ENCODE measurements at regions not wholly inside any gene's neighbourhood (a gene's known extent, or its start where the extent isn't known, plus 50 kb on each side); places are given as distances from the start of the nearest gene placed in this dataset.
"Not testable (repeated sequence)": the region's sequence is repeated elsewhere in the genome, so short reads cannot be mapped to it uniquely, and the experiment has no call there.

- no peak for FAIRE-seq
Observed at GRCh38 chr14:81584495-81584894, 50.8 kb upstream of the SEL1L start.

- no peak for FAIRE-seq
Observed at GRCh38 chr14:81589381-81590065, 55.9 kb upstream of the SEL1L start.

GRCh38 chr14:81591266-81591665 lies 57.6 kb upstream of the SEL1L start:
- no peak for FAIRE-seq

GRCh38 chr14:81594012-81594411 lies 60.4 kb upstream of the SEL1L start:
- no peak for FAIRE-seq

- FAIRE-seq = no peak
Observed at GRCh38 chr14:81605660-81606059, 72.0 kb upstream of the SEL1L start.

GRCh38 chr14:81613341-81614045 lies 79.8 kb upstream of the SEL1L start:
- FAIRE-seq = no peak

- not testable (repeated sequence) for FAIRE-seq
Observed at GRCh38 chr14:81614302-81614701, 80.6 kb upstream of the SEL1L start.

- FAIRE-seq = no peak
Observed at GRCh38 chr14:81618695-81619094, 85.0 kb upstream of the SEL1L start.

GRCh38 chr14:81619816-81620215 lies 86.2 kb upstream of the SEL1L start:
- FAIRE-seq = no peak

- FAIRE-seq = not testable (repeated sequence)
Observed at GRCh38 chr14:81623771-81624396, 90.2 kb upstream of the SEL1L start.

GRCh38 chr14:81625343-81625742 lies 91.7 kb upstream of the SEL1L start:
- FAIRE-seq = peak; percentile 98

- no peak for FAIRE-seq
Observed at GRCh38 chr14:81632157-81632556, 98.5 kb upstream of the SEL1L start.

- no peak for FAIRE-seq
Observed at GRCh38 chr14:81633496-81633895, 99.8 kb upstream of the SEL1L start.

- no peak for FAIRE-seq
Observed at GRCh38 chr14:81637639-81638038, 104.0 kb upstream of the SEL1L start.

GRCh38 chr14:81638656-81639280 lies 105.1 kb upstream of the SEL1L start:
- no peak for FAIRE-seq

GRCh38 chr14:81653626-81654025 lies 120.0 kb upstream of the SEL1L start:
- no peak for FAIRE-seq

- FAIRE-seq = no peak
Observed at GRCh38 chr14:81655423-81656314, 122.0 kb upstream of the SEL1L start.

- no peak for FAIRE-seq
Observed at GRCh38 chr14:81656811-81657210, 123.2 kb upstream of the SEL1L start.

GRCh38 chr14:81662066-81662465 lies 128.4 kb upstream of the SEL1L start:
- no peak for FAIRE-seq

GRCh38 chr14:81662570-81663197 lies 129.0 kb upstream of the SEL1L start:
- FAIRE-seq = no peak

GRCh38 chr14:81668626-81669274 lies 135.1 kb upstream of the SEL1L start:
- FAIRE-seq = no peak

GRCh38 chr14:81669308-81669707 lies 135.7 kb upstream of the SEL1L start:
- FAIRE-seq = no peak
